K562 (cell line): ENCODE measurements at regions not wholly inside any gene's neighbourhood (a gene's known extent, or its start where the extent isn't known, plus 50 kb on each side); places are given as distances from the start of the nearest gene placed in this dataset.

Experiments
- ATAC-seq: fragments of 200-7000 bp; cut with Tn5 transposase; 3 replicates; pipeline ENCODE4 v1.9.1; 2020; ENCODE audit warnings: moderate library complexity
- BruUV-seq: library from RNA; stranded (reverse); fragments of 400-500 nt; replicated peaks from 2 replicates; lab custom pipeline; 2021; lab: Mats Ljungman, UMichigan
- CTCF ChIA-PET: fragments of 300-600 bp; formaldehyde crosslinking; extraction: SDS; loops from one replicate; lab custom pipeline; 2021; ENCODE audit warnings: low intra/inter-chr PET ratio; lab: Yijun Ruan, JAX
- POLR2A ChIA-PET: fragments of 300-600, 350-650 bp; sonication (Branson Sonifier 250); formaldehyde crosslinking; extraction: SDS; loops from one replicate; lab custom pipeline; 2021; ENCODE audit warnings: antibody characterized with exemption, inconsistent platforms; lab: Yijun Ruan, JAX
- DNase-seq, 4 experiments: peaks; one replicate each; pipeline versions ENCODE4 v3.0.0 to v3.0.0-alpha.2; 2011 to 2018; ENCODE audit warnings: low spot score in 3 of 4, mixed read lengths in 3 of 4; ENCODE audit errors: extremely low read depth in 1 of 4
- FAIRE-seq: peaks from 2 replicates; lab custom pipeline; 2011; peaks lifted over from hg19 to GRCh38; lab: Jason Lieb, UNC
- H2AFZ ChIP-seq: 2 replicates; pipeline ENCODE4 v1.6.0; 2011; ENCODE audit warnings: low read depth, low read length, control low read depth, inconsistent platforms
- H3K27ac ChIP-seq: fragments of 200-600 bp; 3 replicates; pipeline ENCODE4 v1.8.0; 2011; ENCODE audit warnings: low read depth, mild to moderate bottlenecking, control low read depth, inconsistent platforms, low read length, moderate library complexity, mixed read lengths; ENCODE audit errors: extremely low read depth
- H3K27me3 ChIP-seq, 2 experiments: fragments of 300-600 bp in 1 of 2; 2 replicates in 1 of 2; 3 replicates in 1 of 2; pipeline versions ENCODE4 v1.6.0 to v1.8.0; 2011; ENCODE audit warnings: inconsistent platforms in 2 of 2, low read length in 2 of 2, mild to moderate bottlenecking in 1 of 2, mixed read lengths in 1 of 2, moderate library complexity in 1 of 2; ENCODE audit not compliant: control insufficient read depth in 2 of 2, insufficient read depth in 2 of 2
- H3K36me3 ChIP-seq: fragments of 300-600 bp; 3 replicates; pipeline ENCODE4 v1.8.0; 2011; ENCODE audit warnings: mild to moderate bottlenecking, low read length, inconsistent platforms; ENCODE audit not compliant: control insufficient read depth, insufficient read depth
- H3K4me1 ChIP-seq, 2 experiments: fragments of 200-600 bp in 1 of 2; replicated peaks in 1 of 2; 2 replicates in 1 of 2; 3 replicates in 1 of 2; pipeline versions ENCODE4 v1.5.1 to v1.8.0; 2011; ENCODE audit warnings: inconsistent platforms in 2 of 2, low read length in 2 of 2, mild to moderate bottlenecking in 1 of 2, mixed read lengths in 1 of 2, moderate library complexity in 1 of 2; ENCODE audit not compliant: control insufficient read depth in 2 of 2, insufficient read depth in 2 of 2
- H3K4me2 ChIP-seq: 2 replicates; pipeline ENCODE4 v1.6.1; 2011; ENCODE audit warnings: low read length, control low read depth, inconsistent platforms, mixed read lengths; ENCODE audit not compliant: insufficient read depth
- H3K4me3 ChIP-seq: fragments of 200-600 bp; sonication (generic), shearing (Covaris generic); 2 replicates; pipeline ENCODE4 v1.5.1; 2016; ENCODE audit warnings: control low read depth, inconsistent platforms
- H3K79me2 ChIP-seq: fragments of 200-600 bp; 3 replicates; pipeline ENCODE4 v1.8.0; 2011; ENCODE audit warnings: low read length, inconsistent platforms; ENCODE audit not compliant: control insufficient read depth, insufficient read depth
- H3K9ac ChIP-seq, 2 experiments: 2 replicates each; pipeline versions ENCODE4 v1.6.0 to v1.6.1; 2011; ENCODE audit warnings: low read depth in 2 of 2, low read length in 2 of 2, control low read depth in 1 of 2, inconsistent platforms in 1 of 2, mild to moderate bottlenecking in 1 of 2, mixed read lengths in 1 of 2; ENCODE audit not compliant: insufficient read depth in 1 of 2
- H3K9me1 ChIP-seq: one replicate; pipeline ENCODE4 v1.6.0; 2011; ENCODE audit warnings: inconsistent platforms, mild to moderate bottlenecking, low read length, moderate library complexity; ENCODE audit not compliant: control insufficient read depth, insufficient read depth
- H3K9me3 ChIP-seq: replicated peaks from 2 replicates; pipeline ENCODE4 v1.5.1; 2011; ENCODE audit warnings: low read depth, low read length, inconsistent platforms; ENCODE audit not compliant: control insufficient read depth, insufficient read depth
- H4K20me1 ChIP-seq: replicated peaks from 2 replicates; pipeline ENCODE4 v1.6.1; 2011; ENCODE audit warnings: low read length, inconsistent platforms, mixed read lengths; ENCODE audit not compliant: control insufficient read depth, insufficient read depth
- CREB1 ChIP-seq, 2 experiments: sonication (generic) in 1 of 2; formaldehyde crosslinking in 1 of 2; IDR thresholded peaks; 2 replicates each; pipeline versions ENCODE4 v1.6.1 to v1.8.0; 2012 to 2022; ENCODE audit warnings: inconsistent platforms in 1 of 2, mild to moderate bottlenecking in 1 of 2, missing genetic modification reagents in 1 of 2, moderate library complexity in 1 of 2
- ELK3 ChIP-seq: fragments of 450-650 bp; formaldehyde crosslinking; IDR thresholded peaks from 2 replicates; pipeline ENCODE4 v1.4.0; 2020; ENCODE audit warnings: mild to moderate bottlenecking
- RBM34 ChIP-seq: fragments of 200-400 bp; formaldehyde crosslinking; IDR thresholded peaks from 2 replicates; pipeline ENCODE4 v1.6.1; 2018; ENCODE audit warnings: low read length, borderline replicate concordance; ENCODE audit not compliant: insufficient read depth
- SP2 ChIP-seq: IDR thresholded peaks from 2 replicates; pipeline ENCODE4 v1.6.1; 2011; ENCODE audit warnings: mild to moderate bottlenecking, low read depth, low read length, moderate library complexity; ENCODE audit not compliant: poor library complexity, severe bottlenecking; ENCODE audit errors: extremely low read depth
- whole genome bisulfite sequencing: fragments of 100-300 bp; shearing (Covaris generic); methylation state at CpG from one replicate; pipeline ENCODE4 v1.1.6; 2016; ENCODE audit warnings: low coverage, mixed read lengths; ENCODE audit not compliant: insufficient coverage; ENCODE audit errors: missing lambda C conversion rate; 5-methylcytosine and 5-hydroxymethylcytosine counted together
- in situ Hi-C: fragments of 300-500 bp; cut with MboI; formaldehyde crosslinking; loops from 4 replicates; pipeline ENCODE4 v1.15.0; 2018; ENCODE audit warnings: inconsistent platforms, mixed read lengths
- intact Hi-C: fragments of 100-400 bp; cut with micrococcal nuclease; formaldehyde crosslinking; loops from 2 replicates; pipeline ENCODE4 v1.14.2; 2022

- TF ChIP-seq ELK3 (CRISPR knock-in tag), result no peak
Observed at GRCh38 chr4:151953795-151954372, 193.1 kb upstream of the GATB start (continued).

GRCh38 chr4:151953312-151953711 is 192.5 kb upstream of the GATB start:
- TF ChIP-seq SP2 (no peak), RBM34 (no peak), CREB1 (IDR thresholded peaks at IDR 0.05) (no peak), CREB1 (CRISPR knock-in tag; IDR thresholded peaks at IDR 0.05) (no peak)
- H4K20me1 ChIP-seq, result no peaks in the 10 kb centered on the region
- 0% methylated on average over 1 of the region's 1 CpG for WGBS

More at GRCh38 chr4:151953312-151953711, 192.5 kb upstream of the GATB start:
- intact Hi-C loops (no loop called here), in situ Hi-C loops (no loop called here)
- no peak overlapping the region for H3K4me2 ChIP-seq
- no peak overlapping the region for H3K27ac ChIP-seq
- ChIA-PET CTCF (no interaction called here), POLR2A (no interaction called here)
- no peaks in the 10 kb centered on the region for H3K9me3 ChIP-seq
- ATAC-seq (no peak), FAIRE-seq (no peak), DNase-seq (no peak)
- H3K9me1 ChIP-seq, result no peaks in the 10 kb centered on the region
- no peak overlapping the region for H2AFZ ChIP-seq
- no peak overlapping the region for H3K4me3 ChIP-seq
- H3K36me3 ChIP-seq, result no peaks in the 10 kb centered on the region
- H3K79me2 ChIP-seq, result no peaks in the 10 kb centered on the region
- no peaks in the 10 kb centered on the region for H3K4me1 ChIP-seq
- BruUV-seq, result no TSS peak
- H3K9ac ChIP-seq, result no peak overlapping the region
- H3K27me3 ChIP-seq, result no peaks in the 10 kb centered on the region; a peak in 1 of 5 replicates
